LNCAP (cell line): ENCODE measurements at regions not wholly inside any gene's neighbourhood (a gene's known extent, or its start where the extent isn't known, plus 50 kb on each side); places are given as distances from the start of the nearest gene placed in this dataset.

Experiments used
- CTCF ChIP-seq: fragments of 450-650 bp; IDR thresholded peaks from 2 replicates; pipeline ENCODE4 v1.5.1; 2017; ENCODE audit warnings: mild to moderate bottlenecking

GRCh38 chr17:71632328-71632727, 488.5 kb upstream of the SOX9 start:
- no peak for TF ChIP-seq CTCF

- no peak for TF ChIP-seq CTCF
Observed at GRCh38 chr17:71633391-71633849, 487.4 kb upstream of the SOX9 start.

GRCh38 chr17:71634376-71634775, 486.4 kb upstream of the SOX9 start:
- no peak for TF ChIP-seq CTCF

- no peak for TF ChIP-seq CTCF
Observed at GRCh38 chr17:71635187-71635586, 485.6 kb upstream of the SOX9 start.

- TF ChIP-seq CTCF, result no peak
Observed at GRCh38 chr17:71636644-71637043, 484.2 kb upstream of the SOX9 start.

GRCh38 chr17:71638668-71639067, 482.2 kb upstream of the SOX9 start:
- no peak for TF ChIP-seq CTCF

- no peak for TF ChIP-seq CTCF
Observed at GRCh38 chr17:71639865-71640264, 481.0 kb upstream of the SOX9 start.

GRCh38 chr17:71649941-71650350, 470.9 kb upstream of the SOX9 start:
- no peak for TF ChIP-seq CTCF
